SK-N-SH (cell line): ENCODE measurements at regions not wholly inside any gene's neighbourhood (a gene's known extent, or its start where the extent isn't known, plus 50 kb on each side); places are given as distances from the start of the nearest gene placed in this dataset.

Experiments used
- CTCF ChIP-seq: fragments of 200-600 bp; sonication (generic); IDR thresholded peaks from 2 replicates; pipeline ENCODE4 v1.6.1; 2017; ENCODE audit warnings: antibody characterized with exemption, mild to moderate bottlenecking, moderate library complexity
- EZH2phosphoT487 ChIP-seq: fragments of 200-600 bp; sonication (generic); IDR thresholded peaks from 2 replicates; pipeline ENCODE4 v1.6.1; 2017; ENCODE audit warnings: low read depth, mixed run types, mild to moderate bottlenecking, antibody characterized with exemption, moderate library complexity, borderline replicate concordance
- JUND ChIP-seq: IDR thresholded peaks from 2 replicates; pipeline ENCODE4 v1.4.0; 2012
- MAX ChIP-seq: IDR thresholded peaks from 2 replicates; pipeline ENCODE4 v1.4.0; 2012; ENCODE audit warnings: low read depth
- POLR2AphosphoS5 ChIP-seq: IDR thresholded peaks from 2 replicates; pipeline ENCODE4 v1.6.1; 2012; ENCODE audit warnings: low read depth, low read length
- TEAD4 ChIP-seq: IDR thresholded peaks from 2 replicates; pipeline ENCODE4 v1.4.0; 2012; ENCODE audit warnings: mild to moderate bottlenecking, borderline replicate concordance; ENCODE audit not compliant: insufficient read depth

GRCh38 chr4:32189130-32189529, 1469.0 kb downstream of the PCDH7 start:
- no peak for TF ChIP-seq JUND
- TF ChIP-seq EZH2phosphoT487, result no peak
- no peak for TF ChIP-seq POLR2AphosphoS5
- TF ChIP-seq CTCF, result no peak
- no peak for TF ChIP-seq TEAD4
- no peak for TF ChIP-seq MAX
